ENCODE measurements at regions not wholly inside any gene's neighbourhood (a gene's known extent, or its start where the extent isn't known, plus 50 kb on each side); places are given as distances from the start of the nearest gene placed in this dataset.

GRCh38 chr9:14031810-14032209, 282.1 kb downstream of the NFIB start:
- DNase-seq = no peak

GRCh38 chr9:14031060-14031414, 282.9 kb downstream of the NFIB start:
- no peak for DNase-seq

DNA sequence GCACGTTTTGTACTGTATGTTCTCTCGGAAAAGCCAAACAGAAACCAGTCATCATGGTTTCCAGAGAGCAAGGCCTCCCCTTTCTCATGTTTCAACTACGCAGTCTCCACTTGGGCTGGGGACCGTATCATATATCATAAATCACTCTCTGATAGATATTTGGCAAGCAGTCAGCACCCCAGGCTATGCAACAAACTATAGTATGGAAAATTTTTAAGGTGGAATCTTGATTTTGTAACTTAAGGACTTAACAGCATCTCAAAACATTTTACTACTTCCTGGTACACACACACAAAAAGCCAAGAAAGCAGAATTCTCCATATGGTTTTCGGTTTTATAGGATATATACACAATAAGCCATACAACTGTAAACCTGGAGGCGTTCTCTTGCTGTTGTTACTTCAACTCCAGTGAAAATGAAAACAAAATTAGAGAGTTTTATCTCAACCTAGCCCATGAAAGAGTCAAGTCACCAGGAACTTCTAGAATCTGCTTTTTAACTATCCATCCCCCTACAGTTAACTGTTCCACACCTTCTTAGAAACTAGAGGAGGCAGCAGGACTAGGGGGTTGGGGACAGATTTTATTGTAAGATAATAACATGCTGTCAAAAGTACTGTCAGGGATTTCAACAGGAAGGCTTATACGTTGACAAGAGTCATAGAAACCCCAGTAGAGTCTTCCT, 283.4 kb downstream of the NFIB start:
- DNase-seq = no peak

DNA sequence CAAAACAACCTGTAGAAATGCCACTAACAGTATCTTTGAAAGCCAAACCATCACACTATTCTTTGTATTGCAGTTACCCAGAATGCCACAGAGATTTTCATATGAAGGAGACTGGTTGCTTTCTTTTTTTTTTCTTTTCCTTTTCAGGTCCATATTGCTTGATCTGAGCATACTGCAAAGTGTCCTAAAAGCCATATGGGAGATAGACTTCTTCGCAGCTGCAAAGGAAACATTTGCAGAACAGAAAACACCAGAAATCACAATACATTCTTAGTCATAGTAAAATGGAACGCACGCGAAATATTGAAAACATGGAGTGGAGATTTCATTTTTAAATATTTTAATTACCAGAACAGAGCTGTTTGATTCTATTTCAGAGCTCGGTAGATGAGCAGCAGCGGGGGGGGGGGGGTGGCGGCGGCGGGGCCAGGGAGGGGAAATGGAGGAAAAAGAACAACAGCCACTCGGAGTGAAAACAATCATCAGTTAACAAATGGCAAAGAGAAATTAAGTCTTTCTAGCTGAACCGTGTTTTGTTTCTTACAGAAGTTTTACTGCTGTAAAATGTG, 284.1 kb downstream of the NFIB start:
- DNase-seq = no peak

GRCh38 chr9:14027116-14027800, 286.7 kb downstream of the NFIB start:
- no peak for DNase-seq

DNA sequence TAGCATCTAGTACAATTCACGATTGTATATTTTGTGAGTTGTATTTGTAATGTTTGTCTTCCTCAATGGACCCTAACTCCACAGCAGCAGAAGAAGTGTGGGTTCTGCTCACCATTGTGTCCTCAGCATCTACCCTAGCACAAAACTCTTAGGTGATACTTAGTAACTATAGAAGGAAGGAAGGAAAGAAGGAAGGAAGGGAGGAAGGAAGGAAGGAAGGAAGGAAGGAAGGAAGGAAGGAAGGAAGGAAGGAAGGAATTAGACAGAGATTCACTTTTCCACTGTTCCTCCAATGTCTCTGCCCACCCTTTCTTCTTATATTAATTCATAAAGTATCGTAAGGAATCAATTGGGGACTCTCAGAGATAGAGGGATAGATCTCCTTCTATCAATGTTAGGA, 288.2 kb downstream of the NFIB start:
- no peak for DNase-seq

- no peak for DNase-seq
Observed at GRCh38 chr9:14023285-14023684, 290.7 kb downstream of the NFIB start.

- DNase-seq = no peak
Observed at GRCh38 chr9:14021871-14022525, 291.9 kb downstream of the NFIB start.

- DNase-seq = no peak
Observed at GRCh38 chr9:14018081-14018480, 295.9 kb downstream of the NFIB start.

- no peak for DNase-seq
Observed at GRCh38 chr9:14014744-14015143, 299.2 kb downstream of the NFIB start.

DNA sequence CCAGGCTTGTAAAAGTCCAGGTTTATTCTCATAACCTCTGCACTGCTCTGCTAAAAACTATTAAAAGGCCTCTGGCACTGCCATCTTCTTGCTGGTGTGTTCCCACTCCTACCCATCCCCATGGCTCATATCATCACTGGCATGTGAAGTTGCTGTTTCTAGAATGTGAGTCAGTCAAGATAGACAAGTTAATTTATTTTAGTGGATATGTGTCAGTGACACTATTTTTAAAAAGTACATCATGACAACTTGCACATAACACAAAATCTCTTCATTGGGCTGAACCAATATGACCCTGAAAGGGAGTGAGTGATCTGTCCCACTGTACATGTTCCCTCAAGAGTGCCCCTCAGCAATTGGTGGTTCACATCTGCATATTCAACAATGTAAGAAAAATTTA, 299.7 kb downstream of the NFIB start:
- no peak for DNase-seq

DNA sequence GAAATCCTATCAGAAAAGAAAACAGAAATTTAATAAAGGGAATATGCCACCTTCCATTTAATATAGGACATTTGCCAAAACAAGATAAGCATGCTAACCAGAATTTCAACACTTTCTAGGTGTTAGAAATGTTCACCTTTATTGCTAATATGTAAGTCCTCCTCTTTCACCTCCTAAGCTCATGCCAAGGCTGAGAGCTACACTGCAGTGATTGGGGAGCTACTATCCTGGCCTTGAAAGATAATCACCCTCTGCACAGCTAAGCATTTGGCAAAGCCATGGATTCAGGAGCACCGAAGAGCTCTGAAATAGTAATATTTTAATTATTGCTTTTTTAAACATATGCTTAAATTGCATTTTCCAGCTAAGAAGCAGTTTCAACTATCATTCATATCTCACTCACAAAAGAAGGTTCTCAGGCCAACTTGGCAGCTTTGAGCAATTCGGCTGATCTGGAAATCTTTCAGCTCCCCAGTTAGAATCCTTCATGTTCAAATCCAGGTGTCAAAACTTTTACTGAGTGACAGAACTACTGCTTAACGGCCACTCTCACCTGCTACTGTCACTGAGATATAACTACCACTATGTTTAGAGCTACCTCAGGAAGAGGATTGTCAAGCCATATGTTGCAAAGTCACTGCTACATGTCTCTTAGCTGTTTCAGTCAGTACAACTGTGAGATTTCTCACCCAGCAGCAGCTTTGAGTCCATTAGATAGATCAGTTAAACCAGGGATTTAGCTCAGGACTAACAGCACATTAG, 302.0 kb downstream of the NFIB start:
- DNase-seq = no peak

DNA sequence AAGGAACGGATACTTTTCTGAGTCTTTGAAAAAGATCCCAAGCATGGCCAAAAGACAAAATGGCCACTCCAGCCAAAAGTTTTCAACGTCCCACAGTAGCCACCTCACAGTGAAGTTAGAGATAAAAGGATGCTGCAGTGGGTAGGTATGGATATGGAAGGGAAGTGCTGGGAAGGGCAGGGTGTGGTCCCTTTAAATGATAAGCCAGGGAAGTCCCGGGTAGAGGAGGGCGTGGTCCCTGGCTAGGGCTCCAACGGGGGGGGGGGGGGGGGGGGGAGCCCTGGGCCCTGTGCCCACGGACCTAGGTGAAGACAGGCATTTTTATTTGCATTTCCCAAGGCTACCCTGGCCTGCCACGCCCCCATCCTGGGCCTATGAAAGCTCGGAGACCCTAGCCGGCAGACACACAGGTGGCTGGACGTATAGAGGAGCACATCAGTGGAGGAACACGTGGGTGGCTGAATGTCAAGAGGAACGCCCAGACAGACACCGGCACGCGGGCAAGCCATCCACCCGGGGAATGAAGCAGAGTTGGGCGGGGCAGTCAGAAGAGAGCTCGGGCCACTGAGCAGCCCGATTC, 306.7 kb downstream of the NFIB start:
- no peak for DNase-seq

DNA sequence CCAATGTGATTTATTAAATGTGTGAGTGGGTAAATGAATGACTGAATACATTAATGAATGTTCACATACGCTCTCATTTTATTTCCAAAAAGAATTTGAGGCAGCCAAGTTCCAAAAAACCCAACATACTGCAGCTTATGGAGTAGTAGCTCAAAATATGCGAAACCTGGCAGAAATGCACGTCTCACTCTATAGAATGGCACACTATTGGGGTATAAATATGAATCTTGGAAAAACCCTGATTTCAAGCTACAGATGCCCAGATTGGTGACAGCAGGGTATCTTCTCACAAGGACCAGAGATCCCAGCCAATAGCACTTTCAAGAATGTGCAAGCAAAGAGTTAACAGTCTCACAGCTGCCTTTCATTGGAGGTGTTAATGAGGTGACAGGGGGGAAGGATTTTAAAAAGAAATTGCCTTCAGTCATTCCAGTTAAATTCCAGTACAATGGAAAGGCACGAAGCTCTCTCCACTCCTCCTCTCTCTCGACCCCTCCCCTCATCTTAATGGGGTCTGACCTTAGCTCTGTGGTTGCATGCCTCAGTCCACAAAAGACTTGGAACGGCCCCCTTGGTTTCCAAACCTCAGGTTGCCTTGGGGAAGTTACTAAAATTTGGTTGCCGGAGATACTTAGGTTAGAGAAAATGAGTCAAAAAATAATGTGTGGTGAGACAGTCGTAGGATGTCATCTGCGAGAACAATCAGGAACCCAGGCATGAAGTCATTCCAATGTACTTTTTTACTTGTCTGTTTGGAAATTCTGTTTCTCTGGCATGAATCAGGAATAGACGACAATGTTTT, 307.4 kb downstream of the NFIB start:
- DNase-seq = no peak

DNA sequence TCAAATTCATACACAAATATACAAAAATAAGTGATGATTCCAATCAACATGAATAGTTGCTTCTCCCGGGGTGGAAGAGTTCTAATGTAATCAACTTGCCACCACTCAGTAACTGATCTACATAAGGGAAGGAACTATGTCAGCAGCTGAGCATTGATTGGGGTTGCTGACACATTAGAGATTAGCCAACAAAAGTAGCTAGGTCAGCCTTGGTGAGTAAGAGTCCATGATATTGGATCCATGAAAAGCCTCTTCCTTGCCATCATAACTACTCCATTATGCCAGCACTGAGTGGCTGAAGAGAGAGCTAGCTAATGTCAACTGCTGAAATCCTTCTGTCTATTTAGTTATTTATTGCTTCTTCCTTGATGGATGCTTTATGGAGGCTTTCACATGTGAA, 309.8 kb downstream of the NFIB start:
- no peak for DNase-seq

DNA sequence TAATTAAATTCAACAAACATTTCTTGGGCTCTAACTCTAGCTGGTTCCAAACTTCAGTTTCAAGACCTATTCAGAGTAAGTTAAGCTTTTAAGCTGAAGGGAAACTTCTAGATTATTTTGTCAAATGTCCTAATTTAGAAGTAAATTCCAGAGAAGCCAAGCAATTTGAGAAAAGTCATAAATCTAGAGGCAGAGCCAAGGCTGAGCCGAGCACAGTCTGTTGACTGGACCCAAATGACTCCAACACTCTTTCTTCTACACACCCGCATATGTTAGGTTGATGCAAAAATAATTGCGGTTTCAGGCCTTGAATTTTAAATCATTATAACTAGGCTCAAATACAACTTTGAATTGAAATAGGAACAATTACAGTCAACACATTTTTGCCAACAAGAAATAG, 319.7 kb downstream of the NFIB start:
- no peak for DNase-seq

GRCh38 chr9:13993632-13994185, 320.2 kb downstream of the NFIB start:
- no peak for DNase-seq

DNA sequence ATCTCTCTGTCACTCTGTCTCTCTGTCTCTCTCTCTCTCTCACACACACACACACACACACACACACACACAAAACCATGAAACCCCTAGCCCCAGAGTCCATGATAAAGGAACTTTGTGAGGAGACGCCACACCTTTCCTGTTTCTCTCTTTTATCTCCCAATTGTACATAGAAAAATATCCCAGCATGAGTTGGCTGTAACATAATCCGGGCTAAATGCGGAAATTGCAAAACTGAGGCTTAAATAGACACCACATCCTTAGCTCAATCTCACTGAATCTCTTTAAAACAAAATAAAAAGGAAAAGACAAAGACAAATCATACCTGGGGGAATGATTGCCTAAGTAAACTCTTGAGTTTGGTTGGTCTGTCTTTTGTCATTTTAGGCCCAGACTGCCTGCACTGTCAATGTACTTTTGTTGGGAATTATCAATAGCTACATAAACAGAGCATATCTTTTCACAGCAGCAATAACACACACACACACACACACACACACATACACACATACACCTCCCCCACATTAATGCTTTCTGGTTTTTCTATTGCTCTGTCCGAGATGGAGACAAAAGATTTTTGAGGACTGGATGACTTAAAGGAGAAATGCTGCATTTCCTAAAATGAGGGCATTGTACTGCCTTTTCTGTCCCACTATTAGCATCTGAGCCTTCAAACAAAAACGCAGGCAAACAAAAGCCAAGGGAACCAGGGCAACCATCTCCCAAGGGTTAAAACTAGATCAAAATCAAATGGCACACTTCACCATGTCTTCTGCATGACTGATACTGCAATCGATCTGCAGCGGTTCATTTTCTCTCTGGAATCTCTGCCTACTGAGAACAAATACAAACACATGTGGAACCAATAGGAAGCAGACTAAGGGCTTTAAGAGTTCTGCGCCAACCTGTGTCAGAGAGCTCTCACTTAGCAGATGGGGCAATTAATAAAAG, 321.5 kb downstream of the NFIB start:
- DNase-seq = no peak

DNA sequence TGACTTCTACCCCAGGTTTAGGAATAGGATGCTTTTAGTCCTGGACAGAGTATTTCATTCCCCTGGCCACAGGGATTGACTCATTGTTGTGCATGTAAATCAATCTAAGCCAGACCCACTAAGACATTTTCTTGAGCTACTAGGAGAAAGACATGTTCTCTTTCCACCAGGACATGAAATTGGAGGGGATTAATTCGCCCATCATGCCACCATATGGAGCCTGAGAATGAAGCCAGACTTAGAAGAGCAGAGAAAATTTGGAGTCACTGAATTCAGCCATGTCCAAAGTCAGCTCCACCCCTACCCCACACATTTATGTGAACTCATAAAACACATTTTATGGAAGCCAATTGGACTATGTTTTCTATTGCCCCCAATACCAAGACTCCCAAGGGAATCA, 322.5 kb downstream of the NFIB start:
- DNase-seq = no peak

GRCh38 chr9:13990994-13991393, 322.9 kb downstream of the NFIB start:
- DNase-seq = no peak

DNA sequence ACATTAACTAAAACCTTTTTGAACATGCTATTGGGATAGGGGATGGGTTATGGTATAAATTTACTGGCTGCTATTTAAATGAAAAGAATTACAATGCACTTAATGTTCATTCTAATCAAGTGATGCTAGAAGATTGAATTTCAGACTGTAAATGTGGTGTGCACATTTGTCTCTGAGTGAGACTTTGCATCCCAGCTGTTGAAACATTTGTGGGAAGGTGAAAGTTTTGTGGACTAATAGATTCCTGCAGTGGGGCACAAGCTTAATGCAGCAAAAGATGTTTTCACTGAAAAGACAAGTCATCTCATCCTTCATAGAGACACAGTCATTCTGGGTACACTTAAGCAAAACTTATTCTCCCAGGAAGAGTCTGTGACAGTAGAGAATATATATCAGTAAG, 323.6 kb downstream of the NFIB start:
- DNase-seq = no peak

All from stimulated activated CD4-positive, alpha-beta T cell treated with anti-CD3 and anti-CD28 coated beads, Interleukin-15, amount 100 ng/mL, for 24 hours (primary cell).